Activated T-cell treated with anti-CD3 and anti-CD28 coated beads, Interleukin-2, amount 50 U/mL, for 4 hours (primary cell): ENCODE measurements at regions not wholly inside any gene's neighbourhood (a gene's known extent, or its start where the extent isn't known, plus 50 kb on each side); places are given as distances from the start of the nearest gene placed in this dataset.
A peak's percentile ranks its signal among the peaks of the same experiment; 100 is the strongest.

ENCODE experiments used
- ATAC-seq, 2 donors: fragments of 200-7000 bp; cut with Tn5 transposase; one replicate each; pipeline ENCODE4 v1.10.0; 2021
- DNase-seq: peaks from one replicate; pipeline ENCODE4 v3.0.0-alpha.2; 2020
- H3K27me3 Mint-ChIP-seq: one replicate; pipeline ENCODE4 v1.8.0; 2021; ENCODE audit warnings: low read depth, mixed read lengths
- H3K36me3 Mint-ChIP-seq: one replicate; pipeline ENCODE4 v1.8.0; 2022; ENCODE audit warnings: mixed read lengths; ENCODE audit not compliant: insufficient read depth
- H3K4me1 Mint-ChIP-seq: one replicate; pipeline ENCODE4 v1.8.0; 2021; ENCODE audit warnings: low read depth, mixed read lengths
- H3K4me3 Mint-ChIP-seq: one replicate; pipeline ENCODE4 v1.8.0; 2021; ENCODE audit warnings: mild to moderate bottlenecking, moderate library complexity, mixed read lengths
- H3K9me3 Mint-ChIP-seq: one replicate; pipeline ENCODE4 v1.8.0; 2021; ENCODE audit warnings: mixed read lengths

DNA sequence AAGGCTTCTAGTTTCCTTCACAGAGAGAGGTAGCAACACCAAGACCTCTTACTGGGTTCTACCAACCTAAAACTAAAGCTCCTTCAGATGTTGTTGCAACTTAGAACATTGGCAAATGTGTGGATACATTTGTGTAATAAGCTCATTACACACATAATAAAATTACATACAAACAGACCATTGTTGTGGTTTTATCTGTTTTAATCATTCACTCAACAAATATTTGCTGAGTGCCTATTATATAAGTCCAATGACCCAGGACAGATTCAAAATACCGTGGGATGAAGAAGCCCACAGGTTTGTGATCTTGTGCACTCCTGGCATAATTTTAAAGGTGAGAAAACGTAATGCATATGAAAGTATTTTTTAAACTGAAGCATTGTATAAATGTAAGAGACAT, 160.4 kb upstream of the NPVF start:
- Mint-ChIP-seq H3K4me1 (no peaks in the 10 kb centered on the region), H3K36me3 (no peaks in the 10 kb centered on the region), H3K4me3 (no peak overlapping the region), H3K9me3 (no peaks in the 10 kb centered on the region), H3K27me3 (peaks cover 3% of the 10 kb centered on the region)
- DNase-seq (no peak), ATAC-seq (no peak)

GRCh38 chr7:25389489-25390106, 161.3 kb upstream of the NPVF start:
- H3K4me3 Mint-ChIP-seq, result no peak overlapping the region
- H3K9me3 Mint-ChIP-seq, result no peaks in the 10 kb centered on the region
- ATAC-seq (no peak), DNase-seq (no peak)
- peaks cover 3% of the 10 kb centered on the region for H3K27me3 Mint-ChIP-seq
- no peaks in the 10 kb centered on the region for H3K36me3 Mint-ChIP-seq
- no peaks in the 10 kb centered on the region for H3K4me1 Mint-ChIP-seq

- peaks cover 7% of the 10 kb centered on the region for H3K27me3 Mint-ChIP-seq
- no peaks in the 10 kb centered on the region for H3K4me1 Mint-ChIP-seq
- no peak for DNase-seq
- no peak overlapping the region for H3K4me3 Mint-ChIP-seq
- H3K36me3 Mint-ChIP-seq, result no peaks in the 10 kb centered on the region
- no peaks in the 10 kb centered on the region for H3K9me3 Mint-ChIP-seq
- no peak for ATAC-seq
Measured at GRCh38 chr7:25391295-25391861, 163.1 kb upstream of the NPVF start.

GRCh38 chr7:25391961-25392587, 163.8 kb upstream of the NPVF start:
- ATAC-seq (no peak), DNase-seq (no peak)
- H3K36me3 Mint-ChIP-seq, result no peaks in the 10 kb centered on the region
- H3K9me3 Mint-ChIP-seq, result no peaks in the 10 kb centered on the region
- H3K4me1 Mint-ChIP-seq, result no peaks in the 10 kb centered on the region
- no peak overlapping the region for H3K4me3 Mint-ChIP-seq
- peaks cover 7% of the 10 kb centered on the region for H3K27me3 Mint-ChIP-seq

- Mint-ChIP-seq H3K27me3 (peaks cover 7% of the 10 kb centered on the region), H3K9me3 (no peaks in the 10 kb centered on the region), H3K36me3 (no peaks in the 10 kb centered on the region), H3K4me3 (no peak overlapping the region), H3K4me1 (no peaks in the 10 kb centered on the region)
- no peak for DNase-seq
- no peak for ATAC-seq
Measured at GRCh38 chr7:25392588-25393338, 164.5 kb upstream of the NPVF start.

DNA sequence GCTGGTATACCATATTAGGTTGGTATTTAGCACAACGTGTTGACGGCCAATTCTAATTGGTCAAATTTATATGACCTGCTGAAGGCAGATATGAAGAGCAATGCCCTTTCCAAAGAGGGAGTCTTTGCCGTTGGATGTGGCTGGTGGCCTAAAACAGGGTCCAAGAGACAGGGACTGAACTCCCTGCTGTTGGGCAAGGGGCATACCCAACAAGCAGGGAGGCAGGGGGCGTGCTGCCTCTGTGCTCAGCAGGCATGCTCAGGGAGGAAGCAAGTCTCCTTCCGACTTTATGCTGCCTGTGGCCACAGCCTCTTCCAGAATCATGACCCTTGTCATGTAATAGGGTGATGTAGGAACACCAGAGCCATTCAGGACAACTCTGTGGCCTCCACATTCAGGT, 167.7 kb upstream of the NPVF start:
- Mint-ChIP-seq H3K4me3 (no peak overlapping the region), H3K27me3 (peaks cover 7% of the 10 kb centered on the region), H3K9me3 (no peaks in the 10 kb centered on the region), H3K4me1 (no peaks in the 10 kb centered on the region), H3K36me3 (no peaks in the 10 kb centered on the region)
- ATAC-seq (no peak), DNase-seq (no peak)

DNA sequence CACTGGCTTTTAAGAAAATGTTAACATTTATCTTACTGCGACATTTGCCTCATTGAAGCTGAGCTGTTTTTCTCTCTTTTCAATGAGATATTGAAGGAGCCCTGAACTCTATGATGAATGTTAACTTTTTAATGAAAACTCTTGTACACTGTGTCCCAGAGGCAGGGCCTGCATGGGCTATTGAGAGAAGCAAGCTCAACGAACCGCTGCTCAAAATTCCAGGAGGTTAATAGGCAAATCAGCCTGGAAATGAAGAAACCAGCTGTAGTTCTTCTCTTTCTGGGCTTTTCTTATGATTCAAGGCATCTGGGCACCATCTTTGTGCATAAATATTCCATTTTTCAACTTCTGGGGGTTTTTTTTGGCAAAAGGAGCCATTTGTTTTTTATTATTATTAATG, 168.4 kb upstream of the NPVF start:
- ATAC-seq, result no peak
- H3K27me3 Mint-ChIP-seq, result peaks cover 10% of the 10 kb centered on the region
- H3K4me1 Mint-ChIP-seq, result no peaks in the 10 kb centered on the region
- H3K36me3 Mint-ChIP-seq, result no peaks in the 10 kb centered on the region
- DNase-seq, result no peak
- no peak overlapping the region for H3K4me3 Mint-ChIP-seq
- H3K9me3 Mint-ChIP-seq, result no peaks in the 10 kb centered on the region

DNA sequence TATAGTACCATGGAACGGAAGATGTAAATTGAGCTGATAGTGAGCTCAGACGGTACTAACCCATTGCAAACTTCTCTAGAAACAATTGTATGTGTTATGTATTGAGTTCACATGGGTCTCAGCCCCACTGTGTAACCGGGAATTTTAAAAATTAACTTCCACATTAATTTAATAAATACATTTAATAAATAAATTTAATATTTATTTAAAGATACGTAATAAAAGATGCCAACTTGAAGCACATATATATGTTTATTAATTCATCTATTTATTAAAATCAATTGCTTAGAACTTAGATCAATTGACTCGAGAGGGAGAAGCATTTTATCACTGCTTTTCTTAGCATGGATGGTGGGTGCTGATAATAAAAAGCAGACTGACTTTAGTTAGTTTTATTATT, 170.1 kb upstream of the NPVF start:
- H3K36me3 Mint-ChIP-seq, result no peaks in the 10 kb centered on the region
- peaks cover 12% of the 10 kb centered on the region for H3K27me3 Mint-ChIP-seq
- ATAC-seq, result no peak
- H3K4me3 Mint-ChIP-seq, result no peak overlapping the region
- no peaks in the 10 kb centered on the region for H3K4me1 Mint-ChIP-seq
- H3K9me3 Mint-ChIP-seq, result no peaks in the 10 kb centered on the region
- DNase-seq, result no peak

GRCh38 chr7:25399000-25399750, 170.9 kb upstream of the NPVF start:
- DNase-seq (no peak), ATAC-seq (no peak)
- no peaks in the 10 kb centered on the region for H3K4me1 Mint-ChIP-seq
- no peaks in the 10 kb centered on the region for H3K36me3 Mint-ChIP-seq
- H3K9me3 Mint-ChIP-seq, result no peaks in the 10 kb centered on the region
- H3K4me3 Mint-ChIP-seq, result no peak overlapping the region
- peaks cover 12% of the 10 kb centered on the region for H3K27me3 Mint-ChIP-seq

- H3K9me3 Mint-ChIP-seq, result no peaks in the 10 kb centered on the region
- peak; percentile 32 to 40 for ATAC-seq
Measured at GRCh38 chr7:25402532-25402931, 174.2 kb upstream of the NPVF start.

DNA sequence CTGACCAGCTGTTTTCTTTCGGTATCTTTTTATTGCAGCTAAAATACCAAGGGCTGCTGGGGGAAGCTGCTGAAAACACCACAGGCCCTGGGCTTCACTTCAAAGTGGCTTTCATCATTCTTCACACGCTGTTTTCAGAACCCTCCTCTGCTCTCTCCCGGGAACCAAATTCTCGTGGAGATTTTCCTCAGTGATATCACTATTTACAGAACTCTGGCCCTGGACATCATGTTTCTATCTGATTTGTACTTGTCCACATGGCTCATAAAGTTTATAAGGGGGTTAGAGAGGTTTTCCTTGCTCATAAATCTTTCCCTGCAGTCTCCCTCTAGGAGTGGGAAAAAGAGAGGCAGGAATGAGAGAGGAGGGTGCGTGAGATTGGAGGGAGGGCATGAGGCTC, 177.4 kb upstream of the NPVF start:
- no peak overlapping the region for H3K4me3 Mint-ChIP-seq
- peaks cover 17% of the 10 kb centered on the region for H3K27me3 Mint-ChIP-seq

More at GRCh38 chr7:25402532-25402931, 174.2 kb upstream of the NPVF start:
- Mint-ChIP-seq H3K4me1 (no peaks in the 10 kb centered on the region), H3K27me3 (peaks cover 17% of the 10 kb centered on the region), H3K36me3 (no peaks in the 10 kb centered on the region), H3K4me3 (no peak overlapping the region)
- DNase-seq, result no peak

GRCh38 chr7:25407053-25407452, 178.8 kb upstream of the NPVF start:
- no peak for ATAC-seq

More for the DNA sequence above, 177.4 kb upstream of the NPVF start:
- Mint-ChIP-seq H3K36me3 (no peaks in the 10 kb centered on the region), H3K9me3 (no peaks in the 10 kb centered on the region), H3K4me1 (no peaks in the 10 kb centered on the region)
- DNase-seq (no peak), ATAC-seq (no peak)

DNA sequence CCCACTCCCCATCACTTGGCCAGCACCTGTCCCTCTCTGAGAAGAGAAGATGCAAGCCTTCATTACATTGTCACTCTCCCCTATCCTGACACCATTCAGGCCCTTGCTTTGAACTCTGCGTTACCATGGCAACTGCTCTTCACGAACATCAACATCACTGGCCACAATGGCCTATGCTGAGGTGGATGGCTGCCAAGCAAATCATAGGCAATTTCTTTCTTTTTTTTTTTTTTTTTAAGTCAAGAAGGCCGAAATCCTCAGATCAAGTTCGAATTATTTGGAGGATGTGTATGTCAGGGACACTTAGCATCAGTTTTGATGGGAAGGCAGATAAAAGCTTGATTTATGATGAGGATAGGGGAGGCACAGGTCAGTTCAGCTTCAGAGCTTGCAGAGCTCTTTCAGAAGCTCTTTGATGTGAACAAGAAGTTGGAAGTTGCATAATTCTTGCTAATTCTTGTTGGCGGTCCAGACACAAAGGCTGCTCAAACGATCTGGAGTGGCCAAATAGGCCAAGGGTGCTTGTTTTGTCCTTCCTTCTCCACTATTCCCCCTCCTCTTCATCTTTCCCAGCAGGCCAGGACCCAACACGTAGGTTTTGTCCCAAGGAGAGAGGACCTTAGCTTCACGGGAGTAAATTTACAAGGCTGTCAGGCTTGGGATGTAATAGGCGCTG, 179.9 kb upstream of the NPVF start:
- Mint-ChIP-seq H3K36me3 (no peaks in the 10 kb centered on the region), H3K27me3 (peaks cover 15% of the 10 kb centered on the region), H3K4me1 (no peaks in the 10 kb centered on the region), H3K9me3 (no peaks in the 10 kb centered on the region), H3K4me3 (no peak overlapping the region)
- DNase-seq (no peak), ATAC-seq (no peak)

More at GRCh38 chr7:25407053-25407452, 178.8 kb upstream of the NPVF start:
- no peaks in the 10 kb centered on the region for H3K4me1 Mint-ChIP-seq
- no peaks in the 10 kb centered on the region for H3K9me3 Mint-ChIP-seq
- DNase-seq, result no peak
- peaks cover 15% of the 10 kb centered on the region for H3K27me3 Mint-ChIP-seq
- H3K4me3 Mint-ChIP-seq, result no peak overlapping the region
- no peaks in the 10 kb centered on the region for H3K36me3 Mint-ChIP-seq

DNA sequence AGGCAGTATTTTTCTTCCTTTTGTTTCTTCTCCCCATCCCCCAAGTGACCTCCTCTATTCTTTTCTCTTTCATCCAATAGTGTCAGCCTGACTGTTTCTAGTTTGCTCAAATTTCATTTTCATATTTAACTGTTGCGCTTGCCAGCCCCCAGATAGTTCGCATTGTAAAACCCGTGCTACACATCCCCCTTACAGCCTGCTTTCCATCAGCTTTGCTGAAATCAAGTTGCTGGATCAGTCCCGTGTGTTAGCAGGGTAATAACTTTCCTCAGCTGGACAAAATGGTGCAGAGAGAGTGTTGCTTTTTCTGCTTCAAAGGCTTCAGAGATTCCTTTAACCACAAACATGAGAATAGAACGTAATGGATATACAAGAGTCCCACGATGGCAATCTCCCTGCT, 180.6 kb upstream of the NPVF start:
- Mint-ChIP-seq H3K9me3 (no peaks in the 10 kb centered on the region), H3K27me3 (peaks cover 13% of the 10 kb centered on the region), H3K4me3 (no peak overlapping the region), H3K36me3 (no peaks in the 10 kb centered on the region), H3K4me1 (no peaks in the 10 kb centered on the region)
- ATAC-seq (no peak), DNase-seq (no peak)
